GM12872 (cell line): ENCODE measurements at regions not wholly inside any gene's neighbourhood (a gene's known extent, or its start where the extent isn't known, plus 50 kb on each side); places are given as distances from the start of the nearest gene placed in this dataset.

Experiments
- CTCF ChIP-seq: IDR thresholded peaks from 3 replicates; pipeline ENCODE4 v1.5.1; 2011; ENCODE audit warnings: low read depth, mild to moderate bottlenecking, low read length, moderate library complexity; ENCODE audit not compliant: insufficient read depth

- no peak for TF ChIP-seq CTCF
These were observed 236.5 kb downstream of the HACE1 start for GRCh38 chr6:104623052-104623690.

DNA sequence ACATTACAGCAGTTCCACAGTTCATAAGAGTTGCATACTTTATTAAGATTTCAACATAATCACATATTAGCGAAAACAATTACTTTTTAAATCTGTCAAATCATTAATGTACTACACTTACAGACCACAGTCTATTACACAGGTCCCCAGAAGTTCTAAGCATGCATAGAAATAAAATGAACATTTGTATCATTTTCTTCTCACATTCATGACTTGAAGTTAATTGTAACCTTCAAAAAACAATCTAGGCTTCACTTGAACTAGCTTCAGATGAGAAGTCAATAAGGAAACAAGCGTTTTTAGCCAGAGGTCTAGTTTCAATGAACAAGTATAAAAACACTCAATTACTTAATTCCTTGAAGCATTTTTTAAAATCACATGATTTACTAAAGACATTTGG, 238.3 kb downstream of the HACE1 start:
- TF ChIP-seq CTCF = no peak

DNA sequence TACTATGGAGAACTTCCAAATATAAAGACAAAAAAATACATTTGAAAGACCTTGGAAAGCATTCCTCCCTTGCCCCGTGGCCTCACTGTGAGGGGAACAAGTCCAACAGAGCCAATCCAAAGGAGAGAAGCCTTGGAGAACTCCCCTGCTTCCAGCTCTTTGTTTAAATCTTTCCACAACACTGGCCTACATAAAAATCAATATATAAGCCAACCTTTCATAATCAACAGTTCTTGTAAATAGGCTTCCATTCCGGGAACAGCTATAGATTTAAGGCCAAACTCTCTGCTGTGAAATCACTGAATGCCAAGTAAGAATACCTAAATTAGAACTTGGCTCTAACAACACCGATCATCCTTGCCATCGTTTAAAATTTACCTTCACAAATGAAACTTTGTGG, 242.1 kb downstream of the HACE1 start:
- TF ChIP-seq CTCF = no peak

GRCh38 chr6:104614394-104614793, 245.3 kb downstream of the HACE1 start:
- no peak for TF ChIP-seq CTCF

DNA sequence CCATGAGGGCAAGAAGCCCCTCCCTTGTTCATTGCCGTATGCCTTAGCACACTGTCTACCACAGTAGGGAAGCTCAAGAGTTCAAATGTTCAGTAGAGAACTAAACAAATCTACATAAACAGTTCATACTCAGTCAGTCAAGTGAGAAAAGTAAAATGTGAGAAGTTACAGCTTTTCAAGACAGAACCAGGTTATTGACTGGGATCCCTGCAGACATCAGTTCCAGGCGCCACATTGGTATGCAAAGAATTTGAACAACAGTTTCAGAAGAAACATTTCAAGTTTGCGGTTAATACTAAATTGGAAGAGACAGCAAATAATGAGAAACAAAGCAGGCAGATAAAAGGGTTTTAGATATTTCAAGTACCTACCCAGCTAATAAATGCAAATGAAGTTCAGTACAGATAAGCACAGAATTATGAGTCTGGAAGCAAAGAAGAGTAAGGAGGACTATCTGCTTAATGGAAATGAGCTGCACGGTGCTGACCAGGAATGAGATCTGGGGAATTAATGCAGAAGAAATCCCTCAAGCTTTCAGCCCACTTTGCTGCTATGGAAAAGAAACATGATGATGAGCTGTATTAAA, 246.2 kb downstream of the HACE1 start:
- no peak for TF ChIP-seq CTCF

DNA sequence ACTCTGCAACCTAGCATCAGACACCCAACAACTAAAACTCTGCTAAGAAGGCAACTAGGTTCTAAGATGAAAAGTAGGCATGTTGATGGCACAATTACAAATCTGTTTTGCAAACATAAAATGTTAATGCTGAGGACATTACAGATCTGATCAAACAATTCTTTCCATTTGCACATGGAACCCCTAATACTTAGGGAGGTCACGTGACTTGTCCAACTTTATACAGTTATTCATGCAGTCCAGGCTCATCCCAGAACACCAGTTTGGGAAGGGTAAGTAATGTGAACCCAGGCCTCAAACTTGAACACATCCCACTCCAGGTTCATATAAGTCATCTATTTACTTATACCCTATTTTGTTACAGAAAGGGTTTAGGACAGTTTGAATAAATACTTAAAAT, 247.2 kb downstream of the HACE1 start:
- TF ChIP-seq CTCF = no peak

- TF ChIP-seq CTCF = no peak
These were observed 251.6 kb downstream of the HACE1 start for GRCh38 chr6:104608101-104608500.
